ENCODE measurements at regions not wholly inside any gene's neighbourhood (a gene's known extent, or its start where the extent isn't known, plus 50 kb on each side); places are given as distances from the start of the nearest gene placed in this dataset.

DNA sequence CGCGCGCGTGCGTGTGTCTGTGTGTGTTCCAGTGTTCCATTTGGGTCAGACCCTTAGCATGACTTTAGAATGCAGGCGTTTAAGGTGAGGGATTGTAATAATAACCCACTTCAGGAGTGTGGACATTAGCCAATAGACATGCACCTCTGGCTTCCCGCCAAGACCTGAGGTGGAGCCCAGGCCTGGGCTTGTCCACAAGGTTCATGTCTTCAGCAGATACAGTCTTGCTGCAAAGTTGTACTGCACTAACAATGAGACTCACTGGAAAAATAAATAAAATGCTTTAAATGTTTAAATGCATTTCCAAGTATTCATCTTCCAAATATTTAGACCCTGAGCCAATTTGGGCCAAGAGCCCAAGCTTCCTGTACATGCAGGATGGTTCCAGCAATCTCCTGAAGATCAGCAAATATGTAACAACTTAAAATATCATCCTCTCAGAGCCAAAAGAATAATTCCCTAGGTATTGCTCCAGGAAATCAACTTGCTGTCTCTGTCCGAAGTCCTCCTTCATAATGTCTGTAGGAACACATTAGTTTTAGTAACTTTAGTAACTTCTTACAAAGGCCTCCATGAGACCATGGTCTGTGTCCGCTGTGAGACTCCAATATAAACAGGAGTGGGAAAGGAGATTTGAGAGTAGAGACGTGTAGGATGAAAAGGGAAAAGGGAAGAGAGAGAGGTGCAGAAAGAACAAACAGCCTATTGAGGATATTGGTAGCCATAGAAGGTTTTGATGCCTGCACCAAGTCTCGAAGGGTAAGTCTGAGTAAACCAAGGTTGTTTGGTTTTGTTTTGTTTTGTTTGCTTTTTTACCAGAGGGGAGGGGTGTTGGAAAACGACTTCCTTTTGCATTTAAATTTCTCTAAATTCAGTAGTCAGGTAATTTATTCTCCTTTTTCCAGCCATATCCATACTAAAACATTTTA, 98.5 kb upstream of the KLF3 start:
- no peak for DNase-seq (ENCODE audit: low spot score)

DNA sequence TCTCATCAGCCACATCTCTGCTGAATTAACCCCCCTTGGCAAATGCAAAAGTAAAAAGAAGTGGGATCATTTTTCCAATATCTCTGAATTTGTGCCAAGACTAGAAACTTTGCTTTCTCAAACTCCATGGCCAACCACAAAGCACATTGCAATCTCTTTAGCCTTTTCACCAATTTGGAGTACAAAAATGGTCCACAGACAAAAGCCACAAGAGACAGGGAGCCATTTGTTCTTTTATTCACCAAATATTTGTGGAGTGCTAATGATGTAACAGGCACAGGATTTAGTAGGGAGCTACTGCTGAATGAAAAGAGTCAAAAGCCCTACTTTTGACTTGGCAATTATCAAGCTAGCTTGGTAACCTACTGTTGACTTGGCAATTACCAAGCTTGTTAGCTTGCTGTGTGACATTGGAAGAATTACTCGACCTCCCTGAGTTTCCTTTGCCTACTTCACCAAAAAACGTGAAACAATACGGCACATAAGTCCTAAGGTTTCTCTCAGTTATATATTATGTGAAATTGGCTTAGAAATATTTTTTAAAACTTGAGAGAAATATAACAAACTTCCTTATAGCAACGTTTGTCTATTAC, 97.1 kb upstream of the KLF3 start:
- DNase-seq (ENCODE audit: low spot score) = no peak

DNA sequence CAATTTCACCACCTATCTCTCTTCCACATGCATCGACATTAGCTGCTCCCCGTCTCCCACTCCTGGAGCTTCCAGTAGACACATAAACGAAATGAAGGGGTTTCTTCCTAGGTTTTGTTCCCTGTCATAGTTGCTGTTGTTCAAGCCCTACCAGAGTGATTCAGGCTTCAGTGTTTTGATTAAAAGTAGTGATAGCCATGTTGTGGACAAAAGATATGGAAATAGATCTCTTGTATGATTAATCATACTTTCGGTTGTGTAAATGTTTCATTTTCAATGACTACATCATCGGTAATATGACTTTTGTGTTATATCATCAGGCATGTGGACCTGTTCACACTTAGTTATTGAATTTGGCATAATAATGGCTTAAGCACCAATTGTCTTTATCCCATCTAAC, 96.5 kb upstream of the KLF3 start:
- no peak for DNase-seq (ENCODE audit: low spot score)

DNA sequence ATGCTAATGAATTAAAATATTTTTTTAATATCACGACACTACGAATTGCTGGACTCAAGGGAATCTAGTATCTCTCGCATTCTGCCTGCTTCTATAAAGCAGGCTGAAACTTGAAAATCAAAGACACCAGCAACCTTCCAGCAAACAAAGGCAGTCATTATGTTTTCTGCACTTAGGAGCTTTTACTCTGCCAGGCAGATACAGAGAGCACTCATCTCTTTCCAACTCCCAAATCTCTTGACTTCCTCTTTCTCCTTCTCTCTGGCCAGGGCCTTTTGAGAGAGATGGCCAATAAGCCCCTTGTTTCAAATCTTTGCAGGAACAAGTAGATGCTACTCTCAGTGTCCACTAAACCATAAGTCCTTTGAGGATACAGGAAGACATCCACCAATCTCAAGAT, 95.2 kb upstream of the KLF3 start:
- DNase-seq (ENCODE audit: low spot score) = no peak

GRCh38 chr4:38570647-38571276, 93.2 kb upstream of the KLF3 start:
- DNase-seq (ENCODE audit: low spot score) = no peak

GRCh38 chr4:38572793-38573192, 91.2 kb upstream of the KLF3 start:
- DNase-seq (ENCODE audit: low spot score) = no peak

DNA sequence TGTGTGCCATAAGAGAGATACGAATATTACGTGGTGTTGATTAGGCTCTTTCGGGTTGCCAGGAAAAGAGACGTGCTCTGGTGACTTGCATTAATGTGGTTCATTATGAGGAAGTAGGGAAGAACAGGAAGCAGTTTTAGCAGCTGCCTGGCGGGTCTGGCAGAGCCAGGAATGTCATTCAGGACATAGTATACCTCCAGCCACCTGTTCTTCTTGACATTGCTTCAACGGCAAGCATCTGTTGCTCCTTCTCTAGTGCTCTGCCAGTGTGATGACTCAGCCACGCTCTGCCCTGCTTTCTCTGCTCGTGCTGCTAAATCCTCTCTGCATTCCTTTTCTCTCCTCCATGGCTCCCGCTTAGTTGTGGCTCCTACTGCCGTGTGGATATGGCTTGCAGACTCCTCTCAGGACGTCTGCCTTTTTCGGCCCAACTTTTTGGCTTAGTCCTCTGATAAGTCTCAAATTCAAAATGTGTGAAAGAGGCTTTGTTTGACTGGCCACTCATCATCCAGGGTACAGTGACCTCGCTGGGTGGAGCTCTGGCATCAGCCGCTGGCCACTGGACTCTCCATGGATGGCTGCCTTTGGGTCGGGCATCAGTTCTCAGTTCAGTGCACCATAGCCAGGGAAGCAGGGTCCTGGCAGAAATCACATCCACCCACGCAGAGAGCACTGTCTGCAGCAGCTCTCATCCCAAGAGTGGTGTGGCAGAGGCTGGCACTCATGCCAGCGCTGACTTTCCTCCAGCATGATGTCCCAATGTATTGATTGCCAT, 89.3 kb upstream of the KLF3 start:
- DNase-seq (ENCODE audit: low spot score) = no peak

GRCh38 chr4:38576767-38577166, 87.2 kb upstream of the KLF3 start:
- no peak for DNase-seq (ENCODE audit: low spot score)

GRCh38 chr4:38577462-38577861, 86.5 kb upstream of the KLF3 start:
- DNase-seq (ENCODE audit: low spot score) = no peak

GRCh38 chr4:38581426-38582106, 82.4 kb upstream of the KLF3 start:
- DNase-seq (ENCODE audit: low spot score) = no peak

DNA sequence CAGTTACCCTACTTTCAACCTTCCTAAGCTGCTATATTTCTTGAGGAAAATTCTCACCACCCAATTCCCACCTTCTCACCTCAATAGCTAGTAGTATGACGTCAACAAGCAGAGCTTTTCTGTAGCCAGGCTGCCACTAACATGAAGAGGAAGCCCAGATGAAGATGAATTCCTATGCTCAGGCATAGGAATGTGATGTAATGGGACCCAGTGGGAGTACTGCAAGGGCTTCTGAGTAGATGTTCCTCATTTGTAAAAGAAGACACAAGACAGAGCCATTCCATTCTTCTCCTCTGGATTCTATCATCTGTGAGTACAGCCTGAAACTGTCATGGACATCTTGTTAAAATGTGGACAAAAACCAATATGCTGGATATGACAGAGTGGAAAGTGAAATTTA, 81.6 kb upstream of the KLF3 start:
- no peak for DNase-seq (ENCODE audit: low spot score)

- DNase-seq (ENCODE audit: low spot score) = peak; percentile 28
These were observed 81.0 kb upstream of the KLF3 start for GRCh38 chr4:38582889-38583470.

DNA sequence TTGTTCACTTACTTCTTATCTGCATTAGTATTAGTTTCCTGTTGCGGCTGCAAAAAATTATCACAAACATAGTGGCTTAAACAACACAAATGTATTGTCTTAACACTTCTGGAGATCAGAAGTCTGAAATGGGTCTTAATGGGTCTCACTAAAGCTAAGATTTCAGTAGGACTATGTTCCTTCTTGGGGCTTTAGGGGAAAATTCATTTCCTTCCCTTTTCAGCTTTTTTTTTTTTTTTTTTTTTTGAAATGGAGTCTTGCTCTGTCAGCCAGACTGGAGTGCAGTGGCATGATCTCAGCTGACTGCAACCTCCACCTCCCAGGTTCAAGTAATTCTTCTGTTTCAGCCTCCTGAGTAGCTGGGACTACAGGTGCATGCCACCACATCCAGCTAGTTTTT, 78.1 kb upstream of the KLF3 start:
- DNase-seq (ENCODE audit: low spot score) = no peak

DNA sequence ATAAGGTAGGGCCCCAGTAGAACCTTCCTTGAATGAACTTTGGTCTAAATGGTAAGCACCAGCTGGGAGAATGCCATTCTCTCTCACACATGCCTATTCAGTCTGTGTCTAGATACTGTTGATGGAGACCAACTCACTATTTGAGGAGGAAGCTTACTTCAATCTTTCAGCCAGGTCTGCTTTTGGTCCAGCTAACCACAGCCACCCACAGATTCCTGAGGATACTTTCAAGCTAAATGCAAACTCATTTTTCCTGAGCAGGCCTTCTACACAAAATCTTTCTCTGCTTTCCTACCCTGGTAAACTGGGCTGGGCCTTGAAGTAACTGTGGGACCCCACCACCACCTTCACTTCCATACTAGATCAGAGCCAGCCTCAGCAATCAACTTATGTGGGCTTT, 76.9 kb upstream of the KLF3 start:
- DNase-seq (ENCODE audit: low spot score) = no peak

DNA sequence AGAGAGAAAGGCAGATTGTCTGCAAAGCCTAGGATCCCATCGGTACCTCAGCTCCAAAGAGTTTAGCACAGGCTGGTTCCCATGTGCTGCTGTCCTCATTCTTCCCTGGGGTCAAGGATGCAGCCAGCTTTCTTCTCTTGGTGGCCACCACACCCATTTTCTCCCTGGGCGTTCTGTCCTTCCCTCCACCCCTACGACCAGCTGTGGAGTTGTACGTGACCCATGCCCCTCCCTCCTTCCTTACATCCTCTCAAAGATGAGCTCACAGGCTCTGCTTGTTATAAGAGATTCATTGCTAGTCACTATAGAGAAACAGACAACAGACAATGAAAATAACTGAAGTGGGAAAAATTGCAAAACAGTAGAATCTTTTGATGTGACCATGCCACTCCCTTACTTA, 74.0 kb upstream of the KLF3 start:
- DNase-seq (ENCODE audit: low spot score) = no peak

- no peak for DNase-seq (ENCODE audit: low spot score)
These were observed 72.2 kb upstream of the KLF3 start for GRCh38 chr4:38591617-38592337.

GRCh38 chr4:38598489-38598888, 65.5 kb upstream of the KLF3 start:
- DNase-seq (ENCODE audit: low spot score) = no peak

GRCh38 chr4:38600575-38600974, 63.4 kb upstream of the KLF3 start:
- peak; percentile 10 for DNase-seq (ENCODE audit: low spot score)

GRCh38 chr4:38601244-38601915, 62.6 kb upstream of the KLF3 start:
- DNase-seq (ENCODE audit: low spot score) = no peak

GRCh38 chr4:38601916-38602291, 62.1 kb upstream of the KLF3 start:
- no peak for DNase-seq (ENCODE audit: low spot score)

Data from CD4-positive, alpha-beta T cell treated with Interleukin-2 at 100 ng/mL for 4 hours (primary cell).